ENCODE measurements at regions not wholly inside any gene's neighbourhood (a gene's known extent, or its start where the extent isn't known, plus 50 kb on each side); places are given as distances from the start of the nearest gene placed in this dataset.

GRCh38 chr10:9069136-9069535 lies 1014.6 kb downstream of the GATA3 start:
- no peak for TF ChIP-seq CTCF (IDR thresholded peaks at IDR 0.05; ENCODE audit: insufficient read depth in 1 of 2, low read depth in 1 of 2, low read length in 1 of 2, severe bottlenecking in 1 of 2, unreplicated experiment in 1 of 2)
- ChIA-PET CTCF (no interaction called here), POLR2A (no interaction called here)
- DNase-seq = no peak
- Mint-ChIP-seq H3K4me1 (ENCODE audit: low read depth, unreplicated experiment) (no peaks in the 10 kb centered on the region), H3K27ac (ENCODE audit: unreplicated experiment) (no peak overlapping the region), H3K36me3 (ENCODE audit: insufficient read depth, unreplicated experiment) (no peaks in the 10 kb centered on the region), H3K4me3 (ENCODE audit: unreplicated experiment) (no peak overlapping the region), H3K9me3 (ENCODE audit: unreplicated experiment) (no peaks in the 10 kb centered on the region), H3K27me3 (ENCODE audit: insufficient read depth, unreplicated experiment) (no peaks in the 10 kb centered on the region)
- BruUV-seq (replicated peaks) = no TSS peak
- H3K4me1 ChIP-seq = no peaks in the 10 kb centered on the region
- H3K36me3 ChIP-seq (ENCODE audit: control insufficient read depth, insufficient read depth, low read length) = no peaks in the 10 kb centered on the region
- intact Hi-C loops (cut with micrococcal nuclease; ENCODE audit: unreplicated experiment) = no loop called here
- H3K9me3 ChIP-seq = no peaks in the 10 kb centered on the region
- H3K4me3 ChIP-seq (ENCODE audit: low read depth, low read length) = no peak overlapping the region
- no peaks in the 10 kb centered on the region for H3K27me3 ChIP-seq (replicated peaks; ENCODE audit: control insufficient read depth, insufficient read depth, low read length)

- no TSS peak for BruUV-seq (replicated peaks)
- ChIA-PET CTCF (no interaction called here), POLR2A (no interaction called here)
- Histone ChIP-seq H3K27me3 (replicated peaks; ENCODE audit: control insufficient read depth, insufficient read depth, low read length) (no peaks in the 10 kb centered on the region), H3K36me3 (ENCODE audit: control insufficient read depth, insufficient read depth, low read length) (no peaks in the 10 kb centered on the region), H3K4me1 (no peaks in the 10 kb centered on the region), H3K4me3 (ENCODE audit: low read depth, low read length) (no peak overlapping the region), H3K9me3 (no peaks in the 10 kb centered on the region)
- Mint-ChIP-seq H3K27me3 (ENCODE audit: insufficient read depth, unreplicated experiment) (no peaks in the 10 kb centered on the region), H3K9me3 (ENCODE audit: unreplicated experiment) (no peaks in the 10 kb centered on the region), H3K27ac (ENCODE audit: unreplicated experiment) (no peak overlapping the region), H3K36me3 (ENCODE audit: insufficient read depth, unreplicated experiment) (no peaks in the 10 kb centered on the region), H3K4me3 (ENCODE audit: unreplicated experiment) (no peak overlapping the region), H3K4me1 (ENCODE audit: low read depth, unreplicated experiment) (no peaks in the 10 kb centered on the region)
- no peak for TF ChIP-seq CTCF (IDR thresholded peaks at IDR 0.05; ENCODE audit: insufficient read depth in 1 of 2, low read depth in 1 of 2, low read length in 1 of 2, severe bottlenecking in 1 of 2, unreplicated experiment in 1 of 2)
- no peak for DNase-seq
- intact Hi-C loops (cut with micrococcal nuclease; ENCODE audit: unreplicated experiment) = no loop called here
These were observed 1020.9 kb downstream of the GATA3 start for GRCh38 chr10:9075420-9075819.

- no peak for TF ChIP-seq CTCF (IDR thresholded peaks at IDR 0.05; ENCODE audit: insufficient read depth in 1 of 2, low read depth in 1 of 2, low read length in 1 of 2, severe bottlenecking in 1 of 2, unreplicated experiment in 1 of 2)
- DNase-seq = no peak
- H3K36me3 ChIP-seq (ENCODE audit: control insufficient read depth, insufficient read depth, low read length) = no peaks in the 10 kb centered on the region
- H3K9me3 Mint-ChIP-seq (ENCODE audit: unreplicated experiment) = no peaks in the 10 kb centered on the region
- CTCF ChIA-PET = no interaction called here
- no peaks in the 10 kb centered on the region for H3K27me3 Mint-ChIP-seq (ENCODE audit: insufficient read depth, unreplicated experiment)
- POLR2A ChIA-PET = no interaction called here
- H3K27ac Mint-ChIP-seq (ENCODE audit: unreplicated experiment) = no peak overlapping the region
- no peaks in the 10 kb centered on the region for H3K9me3 ChIP-seq
- H3K4me1 ChIP-seq = no peaks in the 10 kb centered on the region
- no peak overlapping the region for H3K4me3 Mint-ChIP-seq (ENCODE audit: unreplicated experiment)
- H3K4me1 Mint-ChIP-seq (ENCODE audit: low read depth, unreplicated experiment) = no peaks in the 10 kb centered on the region
- no peaks in the 10 kb centered on the region for H3K36me3 Mint-ChIP-seq (ENCODE audit: insufficient read depth, unreplicated experiment)
- no TSS peak for BruUV-seq (replicated peaks)
- H3K27me3 ChIP-seq (replicated peaks; ENCODE audit: control insufficient read depth, insufficient read depth, low read length) = no peaks in the 10 kb centered on the region
- H3K4me3 ChIP-seq (ENCODE audit: low read depth, low read length) = no peak overlapping the region
- intact Hi-C loops (cut with micrococcal nuclease; ENCODE audit: unreplicated experiment) = no loop called here
These were observed 1021.6 kb downstream of the GATA3 start for GRCh38 chr10:9076066-9076465.
